HG03571 (cell line): ENCODE measurements at regions not wholly inside any gene's neighbourhood (a gene's known extent, or its start where the extent isn't known, plus 50 kb on each side); places are given as distances from the start of the nearest gene placed in this dataset.

Experiments
- ATAC-seq: cut with Tn5 transposase; IDR thresholded peaks from one replicate; pipeline ENCODE4 v1.9.1; 2021; ENCODE audit not compliant: unreplicated experiment

DNA sequence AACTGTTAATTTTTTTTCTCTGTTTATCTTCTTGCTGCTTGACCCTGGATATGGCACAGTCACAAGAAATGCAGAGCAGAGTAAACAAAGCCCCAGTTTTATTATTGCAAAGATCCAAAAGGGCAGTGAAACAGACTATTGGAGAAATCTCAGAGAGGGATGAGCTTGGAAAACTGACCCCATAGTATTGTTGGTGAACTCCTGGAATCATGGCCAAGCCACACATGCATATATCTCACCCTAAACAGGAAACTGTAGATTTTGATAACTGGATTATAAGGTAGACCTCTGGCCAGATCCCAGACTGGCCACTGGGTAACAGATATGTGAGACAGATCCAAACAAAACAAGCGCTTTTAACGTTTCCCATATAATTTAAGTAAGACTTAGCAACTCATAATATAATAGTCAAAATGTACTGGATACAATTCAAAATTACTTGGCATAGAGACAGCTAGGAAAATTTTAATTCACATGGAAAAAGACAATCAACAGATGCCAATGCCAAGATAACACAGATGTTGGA is 263.5 kb upstream of the SEMA6A start:
- ATAC-seq = no peak

DNA sequence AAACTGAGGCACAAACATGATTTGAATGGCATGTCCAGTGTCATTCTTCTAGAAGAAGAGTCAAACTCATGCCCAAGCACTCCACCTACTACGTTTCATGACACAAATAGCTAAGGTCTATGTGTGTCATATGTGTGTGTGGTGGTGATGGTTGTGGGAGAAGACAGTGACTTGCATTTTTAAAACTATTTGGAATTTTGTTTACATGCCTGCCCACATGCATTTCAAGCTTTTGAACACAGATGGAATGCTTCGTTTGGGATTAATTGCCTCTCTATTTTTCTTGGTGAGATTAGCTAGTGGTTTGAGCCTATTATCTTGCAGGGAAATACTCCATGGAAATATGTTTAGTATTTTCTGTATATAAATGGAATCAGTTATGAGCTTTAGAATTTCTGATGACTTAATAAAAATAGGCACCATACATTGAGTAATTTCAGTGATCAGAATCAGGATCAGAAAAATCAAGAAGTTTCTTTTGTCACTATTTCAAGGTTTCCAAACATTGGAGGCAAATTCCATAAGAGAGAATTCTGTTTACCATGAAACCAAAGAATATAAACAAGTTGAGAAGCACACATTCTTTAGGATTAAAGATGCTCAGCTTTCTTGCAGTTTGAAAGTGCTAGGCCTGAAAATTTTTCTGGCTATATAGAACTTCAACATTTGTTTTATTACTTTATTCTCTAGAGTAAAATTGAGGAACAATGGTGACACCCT is 260.3 kb upstream of the SEMA6A start:
- ATAC-seq = no peak

DNA sequence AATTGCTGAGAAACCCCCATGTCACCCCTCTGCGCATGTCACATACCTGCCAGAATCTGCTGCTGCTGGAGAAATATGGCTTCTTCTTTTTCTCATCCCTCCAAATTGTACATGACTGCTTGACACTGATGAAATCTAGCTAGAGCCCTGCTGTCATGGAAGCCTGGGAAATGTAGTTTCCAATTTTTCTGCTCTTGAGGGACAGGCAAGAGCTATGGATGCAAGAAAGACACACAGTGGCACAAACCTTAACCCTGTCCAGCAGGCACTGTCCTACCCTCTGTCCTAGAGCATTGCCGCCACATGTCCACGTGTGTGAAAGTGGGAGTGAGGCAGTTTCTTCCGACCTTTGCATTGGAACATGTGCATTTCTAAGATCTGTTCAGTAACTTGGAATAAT is 255.5 kb upstream of the SEMA6A start:
- no peak for ATAC-seq

DNA sequence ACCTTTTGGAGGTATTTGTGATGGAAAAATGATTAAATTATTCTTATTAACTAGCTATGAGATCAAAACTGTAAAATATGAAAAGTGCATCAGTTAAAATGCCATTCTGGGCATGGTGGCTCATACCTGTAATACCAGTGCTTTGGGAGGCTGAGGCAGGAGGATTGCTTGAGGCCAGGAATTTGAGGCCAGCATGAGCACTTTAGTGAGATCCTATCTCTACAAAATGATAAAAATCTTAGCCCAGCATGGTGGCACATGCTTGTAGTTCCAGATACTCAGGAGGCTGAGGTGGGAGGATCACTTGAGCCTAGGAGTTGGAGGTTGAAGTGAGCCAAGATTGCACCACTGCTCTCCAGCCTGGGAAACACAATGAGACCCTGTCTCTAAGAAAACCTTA is 252.5 kb upstream of the SEMA6A start:
- ATAC-seq = no peak

DNA sequence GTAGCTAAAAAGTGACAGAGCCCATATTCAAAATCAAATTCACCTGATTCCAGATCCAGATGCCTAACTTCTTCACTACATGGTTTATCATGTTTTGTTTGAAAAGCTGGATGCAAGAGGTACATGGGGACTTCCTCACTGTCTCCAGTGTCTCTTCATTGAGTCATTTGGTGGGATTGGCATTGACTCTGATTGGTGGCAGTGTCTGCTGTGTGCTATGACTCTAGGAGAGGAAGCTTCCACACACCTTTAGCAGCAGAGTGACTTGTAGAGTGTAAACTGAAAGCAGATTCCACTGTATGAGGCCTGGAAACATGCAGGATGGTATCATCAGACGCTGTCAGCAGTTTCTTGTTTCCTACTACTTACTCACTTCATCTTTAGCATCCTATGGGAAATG is 250.9 kb upstream of the SEMA6A start:
- no peak for ATAC-seq

DNA sequence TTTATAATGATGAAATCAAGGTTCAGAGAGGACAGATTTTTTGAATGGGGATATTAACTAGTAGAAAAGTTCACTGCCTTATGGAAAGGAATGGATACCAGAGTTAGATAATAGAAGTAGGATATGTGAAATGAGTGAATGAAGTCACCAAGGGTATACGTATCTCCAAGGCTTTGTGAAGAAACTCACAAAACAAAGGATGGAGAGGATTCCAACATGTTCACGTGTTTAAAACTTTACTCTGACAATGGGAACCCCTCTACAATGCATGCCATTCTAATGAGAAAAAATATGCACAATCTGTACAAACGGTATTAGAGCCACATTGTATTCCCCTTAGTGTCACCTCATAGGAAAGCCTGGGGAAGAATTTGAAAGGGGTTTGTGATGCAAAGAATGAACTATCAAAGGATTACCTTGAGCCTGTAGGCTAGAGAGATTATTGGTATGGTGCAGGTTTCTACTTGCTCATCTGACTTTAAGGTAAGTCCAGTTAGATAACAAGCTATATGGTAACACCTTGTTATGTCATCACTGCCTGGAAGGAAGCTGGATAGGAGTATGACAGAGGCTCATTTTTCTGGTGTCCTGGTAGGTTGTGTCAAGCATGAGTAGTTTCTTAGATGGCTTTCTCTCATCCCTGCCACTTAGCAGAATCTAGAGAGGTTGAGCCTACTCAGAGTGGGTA is 250.3 kb upstream of the SEMA6A start:
- ATAC-seq = no peak

DNA sequence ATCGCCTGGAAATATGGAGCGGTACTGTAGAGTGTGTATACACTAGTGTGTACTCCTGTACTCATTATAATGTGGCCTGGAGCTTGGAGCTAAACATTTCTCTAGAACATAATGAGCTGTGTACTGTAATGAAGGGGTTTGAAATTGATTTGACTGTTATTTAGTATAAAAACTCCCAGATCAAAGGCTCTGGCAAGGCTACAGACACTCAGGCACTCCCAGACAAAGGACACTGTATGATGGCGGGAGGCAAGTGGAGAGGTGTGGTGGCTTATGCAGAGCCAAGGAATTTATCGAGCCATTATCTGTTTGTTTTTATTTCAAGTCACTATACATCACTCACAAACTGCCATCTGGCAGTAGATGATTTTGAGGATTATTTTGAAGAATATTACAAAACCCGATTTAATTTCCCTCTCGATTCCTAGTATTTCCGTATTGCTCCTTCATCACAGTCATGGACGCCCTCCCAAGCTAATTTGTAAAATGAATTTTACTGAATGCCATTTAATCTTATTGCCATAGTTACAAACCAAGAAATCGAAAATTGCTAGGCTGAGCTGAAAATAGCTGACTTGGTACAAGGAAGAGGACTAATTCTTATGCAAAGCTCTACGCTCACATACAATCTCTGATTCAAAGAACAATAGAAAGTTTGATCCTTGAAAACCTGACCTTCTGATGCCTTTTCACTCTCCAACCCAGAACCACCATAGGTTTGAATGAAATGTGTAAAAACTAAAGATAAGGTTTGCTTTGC is 240.2 kb upstream of the SEMA6A start:
- ATAC-seq = no peak

DNA sequence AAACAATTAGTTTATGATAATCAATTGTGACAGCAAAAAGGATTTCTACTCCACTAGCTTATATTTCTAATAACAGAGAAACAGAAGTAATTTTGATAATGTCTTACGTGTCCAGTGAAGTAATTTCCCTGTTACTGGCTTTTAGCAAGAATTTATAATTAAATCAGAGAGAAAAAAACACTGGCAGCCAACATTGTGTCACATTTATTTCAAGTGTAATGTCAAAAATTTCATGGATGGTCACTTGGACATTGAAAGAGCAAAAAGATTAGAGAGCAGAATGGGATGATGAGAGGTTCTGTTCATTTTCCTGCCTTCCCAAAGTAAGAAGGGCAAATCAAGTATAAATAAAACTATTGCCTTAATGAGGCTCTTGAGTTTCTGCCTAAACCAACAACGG is 239.3 kb upstream of the SEMA6A start:
- ATAC-seq = no peak

DNA sequence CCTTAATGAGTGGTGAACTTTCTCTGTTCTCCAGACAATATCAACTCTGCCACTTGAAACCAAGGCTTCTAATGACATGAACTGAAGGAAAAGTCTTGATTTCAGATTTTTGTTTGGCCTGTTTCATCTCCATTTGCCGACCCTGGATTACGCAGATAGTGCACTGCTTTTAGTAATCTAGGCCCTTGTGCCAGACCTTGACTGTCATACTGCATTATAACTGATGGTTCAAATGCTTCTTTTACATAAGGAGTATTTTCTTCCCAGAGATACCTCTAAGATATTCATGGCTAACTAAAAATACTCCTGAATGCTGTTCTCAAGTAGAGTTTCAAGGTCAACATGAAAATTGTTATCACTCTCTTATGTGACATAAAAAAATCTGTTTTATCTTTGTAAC is 238.7 kb upstream of the SEMA6A start:
- no peak for ATAC-seq

DNA sequence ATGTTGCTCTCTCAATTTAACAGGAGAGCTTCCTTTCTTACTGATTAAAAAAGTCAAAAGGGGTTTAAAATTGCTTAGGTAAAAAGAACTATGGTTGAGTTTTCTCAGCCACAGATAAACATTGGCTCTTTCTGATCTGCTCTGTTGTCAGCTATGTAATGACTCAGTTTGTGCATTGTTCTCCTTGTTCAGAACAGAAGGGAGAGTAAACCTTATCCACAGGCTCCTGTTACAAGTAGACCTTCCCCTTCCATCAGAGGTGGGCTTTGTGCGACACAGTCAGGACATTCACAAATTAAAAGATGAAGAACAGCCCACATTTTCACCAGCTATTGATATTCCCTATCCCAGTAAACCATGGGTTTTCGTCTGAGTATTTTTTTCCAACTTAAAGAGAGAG is 236.3 kb upstream of the SEMA6A start:
- no peak for ATAC-seq

DNA sequence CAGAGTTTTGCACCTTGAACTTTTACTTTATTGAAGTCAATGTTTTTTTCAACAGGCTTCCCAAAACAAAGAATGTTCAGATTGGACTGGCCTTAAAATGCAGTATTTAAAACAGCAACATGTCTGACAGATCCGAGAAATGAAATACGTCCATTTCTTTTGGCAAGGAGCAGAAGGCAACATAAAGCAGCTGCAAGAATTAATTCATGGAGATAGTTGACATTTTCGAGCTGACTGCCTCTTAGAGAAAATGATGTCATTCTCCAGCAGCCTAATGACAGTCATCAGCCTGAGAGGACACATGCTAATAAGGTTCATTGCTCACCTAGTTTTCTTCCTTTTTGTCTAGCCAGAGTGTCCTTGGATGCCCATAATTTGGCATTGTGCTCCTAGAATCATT is 232.2 kb upstream of the SEMA6A start:
- ATAC-seq = no peak

DNA sequence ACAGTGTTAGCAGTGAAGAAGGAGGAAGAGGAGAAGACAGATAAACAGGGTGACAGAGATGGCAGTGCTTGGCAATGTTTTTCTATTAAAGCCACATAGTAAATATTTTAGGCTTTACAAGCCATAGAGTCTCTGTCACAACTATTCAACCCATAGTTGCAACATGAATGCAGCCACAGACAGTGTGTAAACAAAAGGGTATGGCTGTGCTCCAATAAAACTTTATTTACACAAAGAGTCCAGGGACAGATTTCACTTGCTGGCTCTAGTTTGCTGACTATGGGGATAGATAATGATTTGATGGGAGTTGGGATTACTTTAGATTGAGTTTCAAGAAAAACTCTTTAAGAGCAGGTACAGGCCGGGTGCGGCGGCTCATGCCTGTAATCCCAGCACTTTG is 224.8 kb upstream of the SEMA6A start:
- no peak for ATAC-seq

DNA sequence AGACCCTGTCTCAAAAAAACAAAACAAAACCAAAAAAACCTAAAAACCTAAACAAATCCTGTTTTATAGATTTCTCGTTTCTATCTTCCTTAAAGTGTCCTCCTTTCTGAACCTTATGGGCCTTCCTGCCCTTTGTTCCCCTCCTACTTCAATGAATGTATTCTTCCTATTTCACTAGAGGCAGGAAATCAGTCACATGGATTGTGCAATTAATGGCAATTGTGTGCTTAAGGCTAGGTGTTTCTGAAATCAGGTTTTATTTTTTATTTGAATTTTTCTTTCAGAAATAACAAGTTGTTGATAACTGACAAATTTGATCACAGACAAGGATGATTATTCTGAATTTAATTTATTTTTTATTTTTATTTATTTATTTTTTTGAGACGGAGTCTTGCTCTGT is 220.6 kb upstream of the SEMA6A start:
- ATAC-seq = no peak

DNA sequence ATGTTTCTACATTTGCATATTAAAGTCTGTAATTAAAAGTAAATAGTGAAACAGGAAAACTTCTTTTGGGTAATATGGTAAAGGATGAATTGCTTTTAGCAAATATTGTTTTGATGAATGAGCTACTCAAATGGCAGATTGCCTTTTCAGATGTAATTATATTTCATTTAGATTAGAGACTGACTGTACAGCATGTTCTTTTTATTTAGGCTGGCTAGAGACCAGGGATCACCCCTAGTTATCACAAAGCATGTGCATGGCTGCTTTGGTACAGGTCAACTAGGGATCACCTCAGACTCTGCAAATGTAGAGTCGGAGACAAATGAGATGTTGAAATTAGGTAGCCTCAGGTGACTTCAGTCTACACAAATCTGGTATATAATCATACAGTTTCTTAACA is 214.9 kb upstream of the SEMA6A start:
- no peak for ATAC-seq

DNA sequence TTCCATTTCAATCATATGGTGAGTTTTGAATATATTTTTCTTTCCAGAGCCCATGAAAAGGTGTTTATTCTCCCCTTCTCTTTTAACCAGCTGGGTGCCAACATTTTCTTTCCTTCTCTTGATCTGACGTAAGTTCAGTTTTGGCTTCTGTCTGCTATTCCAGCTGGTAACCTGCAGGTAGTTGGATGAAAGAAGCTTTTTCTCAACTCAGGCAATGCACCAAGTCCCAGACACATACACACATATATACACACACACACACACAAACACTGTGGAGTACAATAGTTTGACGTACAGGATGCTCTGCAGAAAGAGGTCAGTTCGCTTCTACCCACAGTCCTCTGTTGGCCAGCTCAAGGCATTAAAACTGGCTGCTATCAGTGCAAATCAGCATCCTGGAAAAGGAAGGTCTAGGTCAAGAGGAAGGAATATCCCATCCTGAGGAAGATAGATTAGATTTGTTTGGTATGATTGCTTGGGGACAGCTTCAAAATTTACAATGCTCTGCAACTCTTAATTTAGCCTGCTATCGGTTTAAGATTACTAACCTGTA is 214.3 kb upstream of the SEMA6A start:
- ATAC-seq = no peak

DNA sequence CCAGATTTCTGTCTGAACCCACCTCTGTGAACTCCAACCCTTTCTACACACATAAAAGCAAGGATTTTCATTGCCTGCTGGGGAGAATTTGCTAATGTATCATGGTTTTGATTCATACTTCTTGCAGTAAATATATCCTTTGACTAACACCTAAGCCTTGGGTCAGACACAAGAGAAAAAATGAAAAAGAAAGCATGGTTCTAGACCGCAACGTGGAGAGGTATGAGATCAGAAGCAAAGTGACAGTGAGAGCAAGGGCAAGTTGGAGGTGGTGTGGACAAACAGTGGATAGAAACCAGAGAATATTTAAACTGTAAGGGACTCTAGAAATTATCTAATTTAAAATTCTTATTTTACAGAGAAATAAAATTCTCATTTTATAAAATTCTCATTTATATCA is 212.9 kb upstream of the SEMA6A start:
- ATAC-seq = no peak

DNA sequence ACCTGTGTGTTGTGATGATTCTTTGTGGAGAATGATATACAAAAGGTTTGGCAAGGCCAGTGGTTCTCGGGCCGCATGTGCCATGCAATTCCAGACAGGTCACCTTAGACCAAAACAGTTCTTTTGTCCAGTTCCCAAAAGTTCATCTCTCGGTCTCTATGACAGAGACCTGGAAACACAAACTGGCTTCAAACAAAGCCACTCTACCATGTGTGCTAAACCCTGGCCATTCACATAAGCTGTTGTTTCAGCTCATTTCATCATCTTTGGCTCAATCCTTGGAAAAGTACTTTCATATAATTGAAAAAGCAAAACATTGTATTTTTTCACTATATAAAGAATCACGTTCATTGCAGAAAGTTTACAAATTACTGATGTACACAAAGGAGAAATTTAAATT is 210.5 kb upstream of the SEMA6A start:
- ATAC-seq = no peak

DNA sequence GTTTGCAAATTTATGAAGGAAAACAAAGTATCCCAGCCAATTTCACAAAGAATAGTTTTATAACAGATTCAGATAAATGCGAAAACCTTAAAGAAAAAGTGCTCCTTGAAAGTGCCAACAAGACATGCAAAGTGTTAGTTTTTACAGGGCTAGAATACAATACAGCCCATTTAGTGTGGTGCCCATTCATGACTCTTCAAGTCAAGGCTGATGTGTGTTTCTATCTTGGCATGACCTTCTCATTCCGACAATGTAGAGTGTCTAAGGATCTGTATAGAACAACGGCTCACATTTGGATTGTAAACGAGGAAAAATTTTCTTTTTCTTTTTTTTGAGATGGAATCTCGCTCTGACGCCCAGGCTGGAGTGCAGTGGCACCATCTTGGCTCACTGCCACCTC is 205.2 kb upstream of the SEMA6A start:
- ATAC-seq = no peak

DNA sequence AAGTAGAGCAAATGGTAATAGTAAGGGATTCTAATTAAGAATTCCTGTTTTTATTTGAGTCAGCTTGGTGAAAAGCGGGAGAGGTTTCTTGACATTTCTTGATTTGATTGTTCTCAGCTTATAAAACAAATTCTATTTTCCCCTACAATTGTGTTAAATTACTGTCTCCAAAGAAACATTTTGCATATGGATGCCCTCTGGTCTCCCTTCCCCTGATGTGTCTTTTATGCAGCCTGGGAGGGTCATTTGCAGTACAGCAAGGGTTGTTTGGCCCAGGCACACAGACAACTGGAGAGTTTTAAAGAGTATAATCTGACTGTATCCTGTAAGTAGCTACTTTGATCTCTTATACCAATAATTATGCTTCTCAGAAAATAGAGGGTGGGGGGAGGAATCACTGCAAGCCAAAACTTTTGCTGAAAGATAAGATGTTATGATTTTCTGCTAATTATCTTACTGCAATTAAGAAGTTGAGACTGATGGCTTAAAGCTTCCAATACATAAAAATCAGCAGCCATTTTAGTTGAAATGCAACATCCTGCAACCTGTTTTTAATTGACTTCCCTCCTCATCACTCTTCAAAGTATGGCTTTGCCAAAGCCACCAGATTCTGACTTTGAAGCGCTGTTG is 204.1 kb upstream of the SEMA6A start:
- no peak for ATAC-seq

DNA sequence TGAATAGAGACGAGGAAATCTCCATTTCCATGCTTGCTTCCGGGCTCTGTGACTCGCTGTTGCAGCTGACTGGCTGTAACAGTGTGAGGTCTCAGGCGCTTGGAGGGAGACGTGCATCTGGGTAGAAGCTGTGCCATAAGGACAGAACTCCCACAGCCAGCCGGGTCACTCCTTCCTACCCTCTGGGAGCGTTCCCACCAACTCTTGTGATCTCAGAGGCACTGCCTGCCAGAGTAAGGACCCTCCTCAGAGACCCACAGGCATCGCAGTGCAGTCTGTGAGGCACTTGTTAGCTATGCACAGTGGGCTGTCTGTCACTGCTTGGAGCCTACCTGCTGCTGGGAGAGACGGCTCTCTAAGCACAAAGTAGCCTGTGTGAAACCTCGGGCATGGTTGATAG is 203.4 kb upstream of the SEMA6A start:
- ATAC-seq = no peak

DNA sequence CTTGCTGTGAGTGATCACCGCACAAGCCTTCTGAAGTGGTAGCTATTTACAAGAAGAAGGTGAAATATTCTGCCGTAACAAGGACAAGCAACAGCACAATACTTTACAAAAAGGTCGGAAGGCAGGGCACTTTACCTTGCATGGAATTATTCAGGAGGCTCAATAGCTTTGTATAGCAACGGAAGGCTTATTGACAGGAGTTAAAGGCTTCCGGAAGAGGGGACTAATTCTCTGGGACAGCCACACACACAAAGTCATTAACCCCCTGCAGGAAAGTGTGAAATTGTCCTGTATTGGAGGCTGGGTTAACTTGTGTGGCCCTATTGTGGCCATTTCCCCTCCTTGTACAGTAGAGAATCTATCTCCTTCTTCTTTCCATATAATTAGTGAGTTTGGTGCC is 199.3 kb upstream of the SEMA6A start:
- ATAC-seq = no peak
